H9 (cell line): ENCODE measurements at regions not wholly inside any gene's neighbourhood (a gene's known extent, or its start where the extent isn't known, plus 50 kb on each side); places are given as distances from the start of the nearest gene placed in this dataset.

Experiments used
- DNase-seq: peaks from one replicate; pipeline ENCODE4 v3.0.0-alpha.2; 2017
- H2AFZ ChIP-seq: one replicate; pipeline ENCODE4 v1.6.1; 2013; ENCODE audit warnings: mild to moderate bottlenecking, low read length, control low read depth, moderate library complexity
- H2AK5ac ChIP-seq: 2 replicates; pipeline ENCODE4 v1.6.1; 2013; ENCODE audit warnings: low read length, control low read depth, mixed read lengths; ENCODE audit not compliant: insufficient read length
- H2BK120ac ChIP-seq: one replicate; pipeline ENCODE4 v1.6.1; 2013; ENCODE audit warnings: low read depth, mild to moderate bottlenecking, low read length, control low read depth, inconsistent platforms; ENCODE audit not compliant: poor library complexity, severe bottlenecking
- H2BK12ac ChIP-seq: 2 replicates; pipeline ENCODE4 v1.6.1; 2013; ENCODE audit warnings: low read length, control low read depth, mixed read lengths, low read depth; ENCODE audit not compliant: insufficient read length
- H2BK15ac ChIP-seq: 2 replicates; pipeline ENCODE4 v1.6.1; 2013; ENCODE audit warnings: low read depth, low read length, control low read depth
- H2BK20ac ChIP-seq: one replicate; pipeline ENCODE4 v1.6.1; 2013; ENCODE audit warnings: low read depth, mild to moderate bottlenecking, low read length, control low read depth, inconsistent platforms; ENCODE audit not compliant: poor library complexity, severe bottlenecking
- H2BK5ac ChIP-seq: 2 replicates; pipeline ENCODE4 v1.6.1; 2013; ENCODE audit warnings: low read length, control low read depth, mixed read lengths; ENCODE audit not compliant: insufficient read length
- H3K14ac ChIP-seq: 2 replicates; pipeline ENCODE4 v1.6.1; 2013; ENCODE audit warnings: low read length, control low read depth; ENCODE audit not compliant: insufficient read depth
- H3K18ac ChIP-seq: 2 replicates; pipeline ENCODE4 v1.6.1; 2013; ENCODE audit warnings: low read depth, mild to moderate bottlenecking, mixed read lengths, low read length, control low read depth; ENCODE audit not compliant: insufficient read length
- H3K23ac ChIP-seq: 2 replicates; pipeline ENCODE4 v1.6.1; 2013; ENCODE audit warnings: low read length, control low read depth, mixed read lengths, low read depth; ENCODE audit not compliant: insufficient read length
- H3K23me2 ChIP-seq: 2 replicates; pipeline ENCODE4 v1.6.1; 2013; ENCODE audit warnings: low read depth, mild to moderate bottlenecking, mixed read lengths, low read length, control low read depth; ENCODE audit not compliant: insufficient read length, poor library complexity, severe bottlenecking
- H3K27ac ChIP-seq: 2 replicates; pipeline ENCODE4 v1.5.1; 2013; ENCODE audit warnings: low read length, control low read depth, mixed read lengths, low read depth; ENCODE audit not compliant: insufficient read length
- H3K27me3 ChIP-seq: 2 replicates; pipeline ENCODE4 v1.6.1; 2013; ENCODE audit warnings: low read length, control low read depth, inconsistent platforms; ENCODE audit not compliant: insufficient read depth
- H3K4ac ChIP-seq: 2 replicates; pipeline ENCODE4 v1.6.1; 2013; ENCODE audit warnings: low read depth, mild to moderate bottlenecking, control low read depth, inconsistent platforms, low read length, moderate library complexity
- H3K4me1 ChIP-seq: 2 replicates; pipeline ENCODE4 v1.6.1; 2013; ENCODE audit warnings: low read length, control low read depth, inconsistent platforms; ENCODE audit not compliant: insufficient read depth
- H3K4me2 ChIP-seq: 2 replicates; pipeline ENCODE4 v1.6.1; 2013; ENCODE audit warnings: low read length, control low read depth, mixed read lengths; ENCODE audit not compliant: insufficient read length, insufficient read depth
- H3K56ac ChIP-seq: 2 replicates; pipeline ENCODE4 v1.6.1; 2013; ENCODE audit warnings: low read depth, mild to moderate bottlenecking, mixed read lengths, low read length, control low read depth; ENCODE audit not compliant: insufficient read length
- H3K79me1 ChIP-seq: 2 replicates; pipeline ENCODE4 v1.6.1; 2013; ENCODE audit warnings: low read depth, mild to moderate bottlenecking, moderate library complexity, low read length, control low read depth, inconsistent platforms; ENCODE audit not compliant: insufficient read depth, poor library complexity, severe bottlenecking
- H3K79me2 ChIP-seq: 2 replicates; pipeline ENCODE4 v1.6.1; 2013; ENCODE audit warnings: low read length, control low read depth, inconsistent platforms; ENCODE audit not compliant: insufficient read depth
- H3K9ac ChIP-seq: 2 replicates; pipeline ENCODE4 v1.6.1; 2013; ENCODE audit warnings: low read length, control low read depth, mixed read lengths; ENCODE audit not compliant: insufficient read length; ENCODE audit errors: extremely low read depth
- H3K9me3 ChIP-seq: one replicate; pipeline ENCODE4 v1.6.1; 2013; ENCODE audit warnings: low read depth, low read length, inconsistent platforms; ENCODE audit not compliant: control insufficient read depth
- H3T11ph ChIP-seq: one replicate; pipeline ENCODE4 v1.6.1; 2013; ENCODE audit warnings: mild to moderate bottlenecking, low read length, control low read depth, inconsistent platforms
- H4K20me1 ChIP-seq: one replicate; pipeline ENCODE4 v1.6.1; 2013; ENCODE audit not compliant: control insufficient read depth, insufficient read length, insufficient read depth
- H4K5ac ChIP-seq: 2 replicates; pipeline ENCODE4 v1.6.1; 2013; ENCODE audit warnings: low read depth, mild to moderate bottlenecking, mixed read lengths, low read length, control low read depth; ENCODE audit not compliant: insufficient read length
- H4K8ac ChIP-seq: replicated peaks from 2 replicates; pipeline ENCODE4 v1.6.1; 2013; ENCODE audit warnings: low read length, control low read depth, mixed read lengths, low read depth; ENCODE audit not compliant: insufficient read length
- H4K91ac ChIP-seq: 2 replicates; pipeline ENCODE4 v1.6.1; 2013; ENCODE audit warnings: low read depth, mild to moderate bottlenecking, moderate library complexity, mixed read lengths, low read length, control low read depth; ENCODE audit not compliant: insufficient read length
- H3K27ac Mint-ChIP-seq, 3 experiments: 2 replicates in 2 of 3; 3 replicates in 1 of 3; pipeline ENCODE4 v1.8.0; 2020 to 2021; ENCODE audit warnings: mixed read lengths in 3 of 3, mild to moderate bottlenecking in 1 of 3, moderate library complexity in 1 of 3
- H3K27me3 Mint-ChIP-seq: 2 replicates; pipeline ENCODE4 v1.8.0; 2021; ENCODE audit warnings: low read depth, mild to moderate bottlenecking, moderate library complexity, mixed read lengths
- H3K36me3 Mint-ChIP-seq, 3 experiments: 2 replicates in 2 of 3; 3 replicates in 1 of 3; pipeline ENCODE4 v1.8.0; 2020 to 2021; ENCODE audit warnings: low read depth in 3 of 3, mixed read lengths in 3 of 3; ENCODE audit not compliant: insufficient read depth in 1 of 3
- H3K4me1 Mint-ChIP-seq, 2 experiments: 2 replicates each; pipeline ENCODE4 v1.8.0; 2020; ENCODE audit warnings: mixed read lengths in 2 of 2
- H3K4me3 Mint-ChIP-seq, 2 experiments: 2 replicates in 1 of 2; 3 replicates in 1 of 2; pipeline ENCODE4 v1.8.0; 2020 to 2021; ENCODE audit warnings: mild to moderate bottlenecking in 2 of 2, mixed read lengths in 2 of 2, moderate library complexity in 1 of 2
- H3K9me3 Mint-ChIP-seq, 2 experiments: 2 replicates in 1 of 2; 3 replicates in 1 of 2; pipeline ENCODE4 v1.8.0; 2020; ENCODE audit warnings: mild to moderate bottlenecking in 2 of 2, mixed read lengths in 2 of 2, moderate library complexity in 1 of 2
- TF ChIP-seq, protein P1 (sequence below): fragments of 200-600 bp; sonication (generic); conservative IDR thresholded peaks from 3 replicates; pipeline ENCODE4 v1.8.0; 2021; ENCODE audit warnings: antibody characterized with exemption, mild to moderate bottlenecking

DNA sequence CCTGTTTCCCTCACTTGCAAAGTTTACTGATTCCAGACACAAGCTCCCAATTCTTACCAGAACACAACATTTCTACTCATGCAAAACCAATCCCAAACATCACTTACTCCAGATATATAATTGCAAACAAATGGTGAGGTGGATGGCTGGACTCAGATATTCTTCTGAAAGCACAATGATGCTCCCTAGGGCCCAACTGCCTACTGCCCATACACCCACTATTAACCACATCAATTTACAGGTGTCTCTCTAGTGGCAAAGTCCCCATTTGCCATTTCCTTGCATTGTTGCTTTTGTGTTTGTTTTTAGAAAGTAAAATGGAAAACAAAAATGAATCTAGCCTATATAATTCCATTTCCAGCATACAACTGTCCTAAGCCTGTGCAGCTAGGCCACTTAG lies 320.9 kb upstream of the PRDM1 start:
- H2BK12ac ChIP-seq = no peak overlapping the region
- no peak overlapping the region for H3T11ph ChIP-seq
- Mint-ChIP-seq H3K4me3 (no peak overlapping the region), H3K27me3 (no peaks in the 10 kb centered on the region; the same call in 1 of the 2 replicates), H3K36me3 (no peaks in the 10 kb centered on the region), H3K9me3 (no peaks in the 10 kb centered on the region), H3K27ac (no peak overlapping the region), H3K4me1 (no peaks in the 10 kb centered on the region)
- H2BK15ac ChIP-seq = no peak overlapping the region
- H4K8ac ChIP-seq = no peak overlapping the region
- no peak overlapping the region for H4K91ac ChIP-seq
- no peak overlapping the region for H3K4me2 ChIP-seq
- H2BK20ac ChIP-seq = no peak overlapping the region
- no peak overlapping the region for H2AK5ac ChIP-seq
- H3K79me2 ChIP-seq = no peaks in the 10 kb centered on the region
- H3K23ac ChIP-seq = no peak overlapping the region
- no peaks in the 10 kb centered on the region for H3K27me3 ChIP-seq
- H4K5ac ChIP-seq = no peak overlapping the region
- no peak overlapping the region for H2BK5ac ChIP-seq
- H3K9me3 ChIP-seq = no peaks in the 10 kb centered on the region
- no peak overlapping the region for H3K14ac ChIP-seq
- no peaks in the 10 kb centered on the region for H3K23me2 ChIP-seq
- no peaks in the 10 kb centered on the region for H3K4me1 ChIP-seq
- H2AFZ ChIP-seq = no peak overlapping the region
- TF ChIP-seq, protein P1, sequence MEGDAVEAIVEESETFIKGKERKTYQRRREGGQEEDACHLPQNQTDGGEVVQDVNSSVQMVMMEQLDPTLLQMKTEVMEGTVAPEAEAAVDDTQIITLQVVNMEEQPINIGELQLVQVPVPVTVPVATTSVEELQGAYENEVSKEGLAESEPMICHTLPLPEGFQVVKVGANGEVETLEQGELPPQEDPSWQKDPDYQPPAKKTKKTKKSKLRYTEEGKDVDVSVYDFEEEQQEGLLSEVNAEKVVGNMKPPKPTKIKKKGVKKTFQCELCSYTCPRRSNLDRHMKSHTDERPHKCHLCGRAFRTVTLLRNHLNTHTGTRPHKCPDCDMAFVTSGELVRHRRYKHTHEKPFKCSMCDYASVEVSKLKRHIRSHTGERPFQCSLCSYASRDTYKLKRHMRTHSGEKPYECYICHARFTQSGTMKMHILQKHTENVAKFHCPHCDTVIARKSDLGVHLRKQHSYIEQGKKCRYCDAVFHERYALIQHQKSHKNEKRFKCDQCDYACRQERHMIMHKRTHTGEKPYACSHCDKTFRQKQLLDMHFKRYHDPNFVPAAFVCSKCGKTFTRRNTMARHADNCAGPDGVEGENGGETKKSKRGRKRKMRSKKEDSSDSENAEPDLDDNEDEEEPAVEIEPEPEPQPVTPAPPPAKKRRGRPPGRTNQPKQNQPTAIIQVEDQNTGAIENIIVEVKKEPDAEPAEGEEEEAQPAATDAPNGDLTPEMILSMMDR = no peak
- H4K20me1 ChIP-seq = no peaks in the 10 kb centered on the region
- no peak overlapping the region for H3K27ac ChIP-seq
- no peak overlapping the region for H3K4ac ChIP-seq
- no peak for DNase-seq
- H2BK120ac ChIP-seq = no peak overlapping the region
- no peak overlapping the region for H3K56ac ChIP-seq
- H3K9ac ChIP-seq = no peak overlapping the region
- H3K79me1 ChIP-seq = no peaks in the 10 kb centered on the region
- no peak overlapping the region for H3K18ac ChIP-seq
